HL-60 (cell line): ENCODE measurements at regions not wholly inside any gene's neighbourhood (a gene's known extent, or its start where the extent isn't known, plus 50 kb on each side); places are given as distances from the start of the nearest gene placed in this dataset.

ENCODE experiments used
- DNase-seq, 2 experiments: peaks; one replicate each; pipeline ENCODE4 v3.0.0-alpha.2; 2010 to 2020; ENCODE audit warnings: low read depth in 1 of 2, low spot score in 1 of 2
- H3K27ac ChIP-seq: fragments of 250-450 bp; sonication (Bioruptor Pico); replicated peaks from 2 replicates; pipeline ENCODE4 v1.5.1; 2020; ENCODE audit warnings: mild to moderate bottlenecking, moderate library complexity
- H3K27me3 ChIP-seq: fragments of 250-450 bp; sonication (Bioruptor Pico); 2 replicates; pipeline ENCODE4 v1.5.1; 2021; ENCODE audit warnings: mild to moderate bottlenecking, moderate library complexity; ENCODE audit not compliant: insufficient read depth, poor library complexity, severe bottlenecking
- H3K4me3 ChIP-seq: replicated peaks from 2 replicates; pipeline ENCODE4 v1.5.1; 2011; ENCODE audit warnings: mild to moderate bottlenecking, control low read depth, low read length; ENCODE audit not compliant: insufficient read depth
- GABPA ChIP-seq: IDR thresholded peaks from 2 replicates; pipeline ENCODE4 v1.6.1; 2012; ENCODE audit warnings: low read depth
- POLR2AphosphoS5 ChIP-seq: IDR thresholded peaks from 2 replicates; pipeline ENCODE4 v1.6.1; 2012; ENCODE audit warnings: low read depth
- SPI1 ChIP-seq: IDR thresholded peaks from 2 replicates; pipeline ENCODE4 v1.6.1; 2012; ENCODE audit warnings: low read depth, mild to moderate bottlenecking, borderline replicate concordance
- TF ChIP-seq, protein P1 (sequence below): IDR thresholded peaks from one replicate; pipeline ENCODE4 v1.5.1; 2011; ENCODE audit warnings: low read length, control low read depth, inconsistent platforms; ENCODE audit not compliant: insufficient read depth
- TF ChIP-seq, protein P2 (sequence below): IDR thresholded peaks from 2 replicates; pipeline ENCODE4 v1.6.1; 2012; ENCODE audit warnings: low read depth; ENCODE audit not compliant: insufficient replicate concordance

DNA sequence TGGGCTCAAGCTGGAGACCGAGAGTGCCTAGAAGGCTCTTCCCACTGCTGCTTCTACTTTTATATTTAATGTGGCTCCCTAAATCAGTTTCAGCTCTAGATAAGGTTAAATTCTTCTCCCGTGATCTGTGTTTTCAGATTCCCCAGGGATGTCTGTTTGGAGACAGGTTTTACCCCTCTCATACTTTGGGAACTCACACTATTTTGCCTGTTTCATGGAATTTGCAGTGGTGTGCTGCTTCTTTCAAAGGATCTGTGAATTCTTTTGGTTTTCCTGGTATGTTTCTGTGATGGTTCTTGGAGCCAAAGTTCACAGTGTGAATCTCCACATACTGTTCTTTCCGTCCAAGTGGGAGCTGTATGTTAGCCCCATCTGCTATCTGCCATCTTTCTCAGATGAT lies 238.3 kb upstream of the SLITRK3 start:
- Histone ChIP-seq H3K4me3 (no peak overlapping the region), H3K27ac (no peak overlapping the region), H3K27me3 (no peaks in the 10 kb centered on the region)
- DNase-seq: no peak
- no peak for TF ChIP-seq GABPA
- no peak for TF ChIP-seq POLR2AphosphoS5
- no peak for TF ChIP-seq SPI1
- TF ChIP-seq, protein P1, sequence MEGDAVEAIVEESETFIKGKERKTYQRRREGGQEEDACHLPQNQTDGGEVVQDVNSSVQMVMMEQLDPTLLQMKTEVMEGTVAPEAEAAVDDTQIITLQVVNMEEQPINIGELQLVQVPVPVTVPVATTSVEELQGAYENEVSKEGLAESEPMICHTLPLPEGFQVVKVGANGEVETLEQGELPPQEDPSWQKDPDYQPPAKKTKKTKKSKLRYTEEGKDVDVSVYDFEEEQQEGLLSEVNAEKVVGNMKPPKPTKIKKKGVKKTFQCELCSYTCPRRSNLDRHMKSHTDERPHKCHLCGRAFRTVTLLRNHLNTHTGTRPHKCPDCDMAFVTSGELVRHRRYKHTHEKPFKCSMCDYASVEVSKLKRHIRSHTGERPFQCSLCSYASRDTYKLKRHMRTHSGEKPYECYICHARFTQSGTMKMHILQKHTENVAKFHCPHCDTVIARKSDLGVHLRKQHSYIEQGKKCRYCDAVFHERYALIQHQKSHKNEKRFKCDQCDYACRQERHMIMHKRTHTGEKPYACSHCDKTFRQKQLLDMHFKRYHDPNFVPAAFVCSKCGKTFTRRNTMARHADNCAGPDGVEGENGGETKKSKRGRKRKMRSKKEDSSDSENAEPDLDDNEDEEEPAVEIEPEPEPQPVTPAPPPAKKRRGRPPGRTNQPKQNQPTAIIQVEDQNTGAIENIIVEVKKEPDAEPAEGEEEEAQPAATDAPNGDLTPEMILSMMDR: no peak
- TF ChIP-seq, protein P2, sequence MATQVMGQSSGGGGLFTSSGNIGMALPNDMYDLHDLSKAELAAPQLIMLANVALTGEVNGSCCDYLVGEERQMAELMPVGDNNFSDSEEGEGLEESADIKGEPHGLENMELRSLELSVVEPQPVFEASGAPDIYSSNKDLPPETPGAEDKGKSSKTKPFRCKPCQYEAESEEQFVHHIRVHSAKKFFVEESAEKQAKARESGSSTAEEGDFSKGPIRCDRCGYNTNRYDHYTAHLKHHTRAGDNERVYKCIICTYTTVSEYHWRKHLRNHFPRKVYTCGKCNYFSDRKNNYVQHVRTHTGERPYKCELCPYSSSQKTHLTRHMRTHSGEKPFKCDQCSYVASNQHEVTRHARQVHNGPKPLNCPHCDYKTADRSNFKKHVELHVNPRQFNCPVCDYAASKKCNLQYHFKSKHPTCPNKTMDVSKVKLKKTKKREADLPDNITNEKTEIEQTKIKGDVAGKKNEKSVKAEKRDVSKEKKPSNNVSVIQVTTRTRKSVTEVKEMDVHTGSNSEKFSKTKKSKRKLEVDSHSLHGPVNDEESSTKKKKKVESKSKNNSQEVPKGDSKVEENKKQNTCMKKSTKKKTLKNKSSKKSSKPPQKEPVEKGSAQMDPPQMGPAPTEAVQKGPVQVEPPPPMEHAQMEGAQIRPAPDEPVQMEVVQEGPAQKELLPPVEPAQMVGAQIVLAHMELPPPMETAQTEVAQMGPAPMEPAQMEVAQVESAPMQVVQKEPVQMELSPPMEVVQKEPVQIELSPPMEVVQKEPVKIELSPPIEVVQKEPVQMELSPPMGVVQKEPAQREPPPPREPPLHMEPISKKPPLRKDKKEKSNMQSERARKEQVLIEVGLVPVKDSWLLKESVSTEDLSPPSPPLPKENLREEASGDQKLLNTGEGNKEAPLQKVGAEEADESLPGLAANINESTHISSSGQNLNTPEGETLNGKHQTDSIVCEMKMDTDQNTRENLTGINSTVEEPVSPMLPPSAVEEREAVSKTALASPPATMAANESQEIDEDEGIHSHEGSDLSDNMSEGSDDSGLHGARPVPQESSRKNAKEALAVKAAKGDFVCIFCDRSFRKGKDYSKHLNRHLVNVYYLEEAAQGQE: no peak

DNA sequence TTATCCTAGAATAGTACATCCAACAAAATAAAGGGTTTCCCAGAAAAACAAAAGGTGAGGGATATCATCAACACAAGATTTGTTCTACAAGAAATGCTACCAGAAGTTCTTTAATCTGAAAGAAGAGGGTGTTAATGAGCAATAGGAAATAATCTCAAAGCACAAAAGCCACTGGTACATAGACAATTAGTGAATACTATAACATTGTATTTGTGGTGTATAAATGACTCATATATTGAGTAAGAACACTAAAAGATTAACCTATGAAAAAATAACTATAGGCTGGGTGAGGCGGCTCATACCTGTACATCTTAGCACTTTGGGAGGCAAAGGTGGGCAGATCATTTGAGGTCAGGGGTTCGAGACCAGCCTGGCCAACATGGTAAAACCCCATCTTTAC lies 210.2 kb upstream of the SLITRK3 start:
- TF ChIP-seq GABPA: no peak
- TF ChIP-seq, protein P1: no peak
- TF ChIP-seq POLR2AphosphoS5: no peak
- TF ChIP-seq, protein P2: no peak
- TF ChIP-seq SPI1: no peak
- H3K27me3 ChIP-seq: no peaks in the 10 kb centered on the region
- no peak overlapping the region for H3K4me3 ChIP-seq
- no peak overlapping the region for H3K27ac ChIP-seq
- DNase-seq: no peak

DNA sequence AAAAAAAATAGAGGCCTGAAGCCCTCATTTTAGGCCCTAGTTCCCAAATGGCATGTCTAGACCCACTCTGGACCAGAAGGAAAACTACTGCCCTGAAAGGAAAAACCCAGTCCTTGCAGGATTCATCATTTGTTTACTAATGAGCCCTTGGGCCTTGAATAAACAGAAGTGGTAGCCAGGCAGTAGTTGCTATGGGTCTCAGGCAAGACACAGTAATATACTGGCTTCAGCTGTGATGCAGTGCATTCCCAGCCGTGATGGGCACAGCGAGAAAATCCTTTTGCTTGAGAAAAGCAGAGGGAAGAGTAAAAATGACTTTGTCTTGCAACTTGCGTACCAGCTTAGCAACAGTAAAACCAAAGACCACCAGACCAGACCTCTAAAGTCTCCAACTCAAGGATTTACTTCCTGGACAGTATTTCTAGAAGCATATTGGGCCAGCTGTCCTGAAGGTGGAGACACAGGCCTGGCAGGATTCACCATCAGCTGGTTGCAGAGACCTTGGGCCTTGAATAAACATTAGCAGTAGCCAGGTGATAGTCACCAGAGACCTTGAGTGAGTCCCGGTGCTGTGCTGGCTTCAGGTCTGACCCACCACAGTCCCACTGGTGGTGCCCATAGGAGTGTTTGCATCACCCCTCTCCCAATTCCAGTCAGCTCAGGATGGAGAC lies 208.3 kb upstream of the SLITRK3 start:
- no peak for DNase-seq
- no peaks in the 10 kb centered on the region for H3K27me3 ChIP-seq
- TF ChIP-seq, protein P1: no peak
- TF ChIP-seq POLR2AphosphoS5 (no peak), SPI1 (no peak), GABPA (no peak)
- TF ChIP-seq, protein P2: no peak
- no peak overlapping the region for H3K4me3 ChIP-seq
- H3K27ac ChIP-seq: no peak overlapping the region
